ENCODE measurements at regions not wholly inside any gene's neighbourhood (a gene's known extent, or its start where the extent isn't known, plus 50 kb on each side); places are given as distances from the start of the nearest gene placed in this dataset.
A peak's percentile ranks its signal among the peaks of the same experiment; 100 is the strongest.
"Not testable (repeated sequence)": the region's sequence is repeated elsewhere in the genome, so short reads cannot be mapped to it uniquely, and the experiment has no call there.

GRCh38 chr2:122021941-122022340 is 266.5 kb downstream of the TSN start:
- DNase-seq: no peak

- DNase-seq: no peak
Observed at GRCh38 chr2:122022531-122022930, 267.1 kb downstream of the TSN start.

DNA sequence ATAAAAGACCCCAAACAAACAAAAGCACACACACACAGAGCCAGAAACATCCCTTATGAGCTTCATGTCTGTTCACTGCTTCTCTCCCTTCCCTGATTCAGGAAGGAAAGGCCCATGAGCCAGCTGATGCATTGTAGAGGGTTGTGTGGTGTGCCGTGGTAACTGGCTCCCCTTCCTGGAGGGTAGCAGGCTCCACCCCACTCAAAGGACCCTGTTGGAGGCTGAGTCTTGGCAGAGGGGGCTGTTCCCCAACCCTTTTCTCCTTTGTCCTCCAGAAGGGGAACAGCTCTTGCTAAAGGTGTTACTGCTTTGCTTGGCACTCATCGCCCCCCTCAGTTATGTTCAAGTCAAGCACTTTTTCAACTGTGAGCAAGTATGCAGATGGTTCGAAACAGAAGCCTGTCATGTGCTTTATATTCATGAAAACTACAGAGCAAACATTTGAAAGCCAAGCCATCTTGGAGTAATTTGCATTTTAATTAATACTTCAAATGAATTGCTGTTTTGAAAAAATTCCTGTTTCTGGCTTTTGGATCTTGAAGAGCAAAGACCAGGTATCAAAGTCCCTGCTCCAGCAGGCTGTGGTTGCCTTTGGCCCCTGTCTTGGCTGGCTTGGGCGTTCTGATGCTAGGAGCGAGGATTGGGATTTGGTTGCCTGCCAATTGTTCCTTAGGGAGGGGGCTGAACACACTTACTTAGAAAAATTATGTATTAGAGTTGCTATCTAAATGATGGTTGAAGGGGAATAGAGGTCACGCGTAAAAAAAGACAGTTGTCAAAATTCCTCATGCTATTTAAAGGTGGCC is 267.8 kb downstream of the TSN start:
- no peak for DNase-seq

DNA sequence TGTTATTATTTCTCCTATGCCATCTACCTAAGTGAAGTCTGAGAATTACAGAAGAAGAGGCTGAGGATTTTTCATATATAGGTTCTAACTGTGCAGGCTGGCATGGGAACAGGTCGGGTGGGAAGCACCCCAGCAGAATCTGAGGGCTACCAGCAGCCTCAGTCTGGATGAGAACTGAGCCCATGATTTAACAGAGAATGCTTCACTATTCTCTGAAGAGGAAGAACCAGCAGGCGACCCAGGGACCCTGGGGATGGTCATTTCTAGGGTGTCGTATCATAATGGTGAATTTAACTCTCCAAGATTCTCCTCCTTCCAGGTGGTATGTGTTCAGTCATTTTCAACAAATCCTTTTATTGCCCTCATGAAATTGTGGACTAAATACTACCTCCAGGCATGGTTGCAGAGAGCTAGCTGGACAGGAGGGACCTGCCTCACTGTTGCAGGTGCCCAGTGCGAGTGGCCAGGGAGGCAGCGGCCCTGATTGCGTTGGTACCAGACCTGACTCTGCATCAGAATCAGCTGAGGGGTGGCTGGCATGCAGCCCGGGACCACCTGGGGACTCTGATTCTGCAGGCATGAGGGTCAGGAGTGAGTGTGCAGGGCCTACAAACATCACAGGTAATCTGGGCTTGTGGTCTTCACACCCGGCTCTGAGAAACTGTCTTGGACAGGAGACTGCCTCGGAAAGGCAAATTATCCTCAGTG is 272.2 kb downstream of the TSN start:
- DNase-seq: no peak

GRCh38 chr2:122028371-122029100 is 273.1 kb downstream of the TSN start:
- DNase-seq: peak; percentile 81

- DNase-seq: no peak
Observed at GRCh38 chr2:122029456-122029855, 274.0 kb downstream of the TSN start.

DNA sequence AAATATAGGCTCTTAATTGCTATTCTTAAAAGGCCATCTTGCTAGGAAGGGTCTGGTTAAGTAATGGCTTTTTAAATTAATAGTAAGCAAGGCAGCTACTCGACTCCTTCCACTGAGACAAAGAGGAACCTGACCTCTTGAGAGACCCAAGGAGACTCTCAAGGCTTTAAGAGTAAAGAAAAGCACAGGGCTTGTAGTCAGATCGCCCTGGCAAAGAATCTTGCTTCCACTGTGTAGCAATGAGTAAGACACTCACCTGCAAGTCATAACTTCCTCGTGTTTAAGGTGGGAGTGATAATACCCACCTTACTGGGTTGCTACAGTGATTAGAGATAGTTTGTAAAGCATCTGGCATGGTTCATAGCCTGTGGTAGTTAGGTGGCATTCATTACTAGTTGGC is 274.5 kb downstream of the TSN start:
- no peak for DNase-seq

GRCh38 chr2:122031544-122032263 is 276.3 kb downstream of the TSN start:
- peak; percentile 25 for DNase-seq

DNA sequence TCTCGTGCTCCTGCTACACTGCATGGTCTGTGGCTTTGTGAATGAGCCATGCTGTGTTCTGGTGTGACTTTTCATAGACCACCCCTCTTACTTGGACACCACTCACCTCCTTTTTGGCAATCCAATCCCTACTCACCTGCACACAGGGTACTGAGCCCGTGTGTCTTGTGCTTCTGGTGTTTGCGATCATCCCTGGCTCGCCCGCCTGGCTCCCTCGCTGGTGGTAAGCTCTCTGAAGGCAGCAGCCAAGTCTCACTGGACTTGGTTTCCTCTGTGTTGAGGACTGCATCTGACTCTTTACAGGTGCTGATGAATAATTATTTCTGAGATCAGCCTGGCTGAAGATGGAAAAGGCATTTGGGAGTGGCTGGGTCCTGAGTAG is 276.8 kb downstream of the TSN start:
- DNase-seq: no peak

- no peak for DNase-seq
Observed at GRCh38 chr2:122033778-122034177, 278.3 kb downstream of the TSN start.

- DNase-seq: no peak
Observed at GRCh38 chr2:122034344-122034743, 278.9 kb downstream of the TSN start.

DNA sequence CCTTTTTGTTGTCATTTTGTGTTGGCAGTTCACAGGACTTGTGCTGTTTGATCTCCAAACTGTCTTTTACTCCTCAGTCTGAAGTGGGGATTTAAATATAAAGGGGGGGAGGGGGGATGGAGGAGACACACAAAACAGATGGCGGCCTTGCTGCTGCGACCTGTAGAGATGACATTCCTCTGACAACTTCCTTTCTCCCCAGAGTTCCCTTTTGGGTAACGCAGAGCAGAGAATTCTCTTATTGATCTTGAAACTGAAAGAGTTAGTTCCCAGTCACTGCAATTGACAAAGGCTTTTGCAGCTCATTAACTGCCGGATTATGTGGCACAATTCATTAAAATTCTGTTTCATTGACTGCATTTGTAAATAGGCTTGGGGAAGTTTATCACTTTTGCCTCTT is 279.3 kb downstream of the TSN start:
- no peak for DNase-seq

DNA sequence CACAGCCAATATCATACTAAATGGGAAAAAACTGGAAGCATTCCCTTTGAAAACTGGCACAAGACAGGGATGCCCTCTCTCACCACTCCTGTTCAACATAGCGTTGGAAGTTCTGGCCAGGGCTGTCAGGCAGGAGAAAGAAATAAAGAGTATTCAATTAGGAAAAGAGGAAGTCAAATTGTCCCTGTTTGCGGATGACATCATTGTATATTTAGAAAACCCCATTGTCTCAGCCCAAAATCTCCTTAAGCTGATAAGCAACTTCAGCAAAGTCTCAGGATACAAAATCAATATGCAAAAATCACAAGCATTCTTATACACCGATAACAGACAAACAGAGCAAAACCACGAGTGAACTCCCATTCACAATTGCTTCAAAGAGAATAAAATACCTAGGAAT is 283.4 kb downstream of the TSN start:
- not testable (repeated sequence) for DNase-seq

GRCh38 chr2:122041455-122041854 is 286.0 kb downstream of the TSN start:
- DNase-seq: no peak

GRCh38 chr2:122051659-122052058 is 296.2 kb downstream of the TSN start:
- DNase-seq: not testable (repeated sequence)

DNA sequence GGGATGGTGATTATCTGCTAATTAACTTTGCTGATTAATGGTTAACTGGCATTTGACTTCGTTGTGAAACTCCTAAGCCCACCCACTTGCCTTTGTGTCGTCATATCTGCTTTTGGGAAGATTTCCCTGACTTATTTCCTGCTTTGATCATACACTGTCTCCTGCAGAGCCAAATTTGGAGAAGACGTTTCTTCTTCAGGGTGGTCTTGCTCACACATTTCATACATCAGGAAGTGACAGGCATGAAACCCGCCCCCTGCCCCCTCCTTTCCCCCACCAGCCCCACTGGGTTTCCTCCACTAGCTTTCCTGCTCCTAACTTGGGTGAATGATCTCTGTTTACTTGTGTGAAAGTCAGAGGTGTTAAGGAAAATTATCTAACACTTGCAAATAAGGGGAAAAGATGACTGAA is 300.1 kb downstream of the TSN start:
- DNase-seq: no peak

GRCh38 chr2:122056853-122057252 is 301.4 kb downstream of the TSN start:
- DNase-seq: no peak

GRCh38 chr2:122061206-122061605 is 305.8 kb downstream of the TSN start:
- no peak for DNase-seq

- DNase-seq: no peak
Observed at GRCh38 chr2:122061831-122062230, 306.4 kb downstream of the TSN start.

- no peak for DNase-seq
Observed at GRCh38 chr2:122062506-122062905, 307.1 kb downstream of the TSN start.

DNA sequence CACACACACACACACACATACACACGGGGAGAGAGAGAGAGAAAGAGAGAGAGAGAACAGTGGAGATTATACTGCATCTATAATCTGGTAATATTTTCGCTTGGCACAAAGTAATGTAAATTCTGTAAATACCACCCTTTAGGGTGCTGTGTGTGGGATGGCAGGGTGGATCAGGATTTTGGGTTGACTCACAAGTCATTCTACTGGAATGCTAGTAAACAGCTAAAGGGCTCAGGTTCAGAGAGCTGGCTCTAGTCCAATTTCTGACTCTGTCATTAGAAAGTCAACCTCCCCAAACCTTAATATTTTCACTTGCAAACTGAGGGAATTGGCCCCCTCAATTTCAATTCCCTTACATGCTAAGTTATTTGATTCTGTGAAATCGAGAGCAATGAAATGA is 308.3 kb downstream of the TSN start:
- no peak for DNase-seq

DNA sequence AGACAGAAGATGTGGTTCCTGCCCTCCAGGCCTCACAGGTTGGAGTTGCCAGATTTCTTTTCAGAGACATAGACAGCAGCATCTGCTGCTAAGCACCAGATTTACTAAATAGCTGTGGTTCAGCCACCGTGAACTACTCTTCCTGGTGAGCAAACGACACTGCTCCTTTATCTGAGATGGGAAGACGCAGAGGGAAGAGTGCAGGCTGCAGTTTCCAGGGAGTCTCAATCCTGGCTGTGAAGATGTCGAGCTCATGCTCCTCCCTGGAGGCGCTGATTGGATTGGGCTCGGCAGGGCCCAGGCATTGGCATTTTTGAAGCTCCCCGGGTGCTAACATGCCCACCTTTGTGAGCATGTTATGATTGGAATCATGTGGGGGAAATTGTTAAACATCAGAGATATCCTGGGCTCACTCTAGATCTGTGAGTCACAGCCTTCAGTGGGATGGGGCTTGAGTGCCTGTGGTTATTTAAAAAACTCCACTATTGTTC is 314.8 kb downstream of the TSN start:
- peak; percentile 11 for DNase-seq

DNA sequence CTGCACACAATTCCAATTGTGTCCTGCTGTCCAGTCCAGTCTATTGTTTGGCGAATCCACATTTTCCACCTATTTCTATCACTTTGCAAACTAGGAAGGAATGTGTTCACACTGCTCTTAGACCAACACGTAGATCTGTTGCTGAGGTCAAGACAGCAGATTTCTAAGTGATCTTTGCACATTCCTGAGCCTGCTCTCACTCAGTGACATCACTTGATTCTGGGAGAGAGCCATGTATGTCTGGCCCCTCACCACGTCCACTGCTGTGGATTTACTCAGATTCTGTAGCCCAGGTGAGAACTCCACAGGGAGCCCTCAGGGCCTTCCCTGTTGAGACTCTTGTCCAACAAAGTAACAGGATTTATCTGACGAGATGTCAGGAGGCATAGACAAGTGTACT is 317.2 kb downstream of the TSN start:
- peak; percentile 34 for DNase-seq
